SK-N-SH treated with all-trans-retinoic acid at 6 μM for 48 hours (cell line): ENCODE measurements at regions not wholly inside any gene's neighbourhood (a gene's known extent, or its start where the extent isn't known, plus 50 kb on each side); places are given as distances from the start of the nearest gene placed in this dataset.

ENCODE experiments used
- BACH2 ChIP-seq: fragments of 250-450 bp; sonication (Bioruptor Pico); IDR thresholded peaks from 2 replicates; pipeline ENCODE4 v1.9.0; 2021; ENCODE audit warnings: mild to moderate bottlenecking, borderline replicate concordance
- ESRRG ChIP-seq: fragments of 250-450 bp; sonication (Bioruptor Pico); IDR thresholded peaks from 2 replicates; pipeline ENCODE4 v1.6.1; 2021; ENCODE audit warnings: mild to moderate bottlenecking
- GLIS3 ChIP-seq: fragments of 250-450 bp; sonication (Bioruptor Pico); IDR thresholded peaks from 2 replicates; pipeline ENCODE4 v1.5.0; 2020; ENCODE audit warnings: mild to moderate bottlenecking, moderate library complexity
- OSR1 ChIP-seq: fragments of 250-450 bp; sonication (Bioruptor Pico); IDR thresholded peaks from 2 replicates; pipeline ENCODE4 v1.8.0; 2022; ENCODE audit warnings: moderate library complexity, mild to moderate bottlenecking, inconsistent platforms
- PATZ1 ChIP-seq: fragments of 250-450 bp; sonication (Bioruptor Pico); IDR thresholded peaks from 2 replicates; pipeline ENCODE4 v1.8.0; 2020; ENCODE audit warnings: mild to moderate bottlenecking, moderate library complexity, borderline replicate concordance
- RARB ChIP-seq: fragments of 250-450 bp; sonication (Bioruptor Pico); IDR thresholded peaks from 2 replicates; pipeline ENCODE4 v1.8.0; 2021; ENCODE audit warnings: mild to moderate bottlenecking, moderate library complexity
- TCF4 ChIP-seq: fragments of 250-450 bp; sonication (Bioruptor Pico); IDR thresholded peaks from 2 replicates; pipeline ENCODE4 v1.8.0; 2021; ENCODE audit warnings: mild to moderate bottlenecking, moderate library complexity, borderline replicate concordance
- TOX ChIP-seq: fragments of 250-450 bp; sonication (Bioruptor Pico); IDR thresholded peaks from 2 replicates; pipeline ENCODE4 v1.8.0; 2021; ENCODE audit warnings: mild to moderate bottlenecking, moderate library complexity, borderline replicate concordance
- ZC3H10 ChIP-seq: fragments of 250-450 bp; sonication (Bioruptor Pico); IDR thresholded peaks from 2 replicates; pipeline ENCODE4 v1.5.1; 2021; ENCODE audit warnings: mild to moderate bottlenecking, moderate library complexity
- ZFP3 ChIP-seq: fragments of 250-450 bp; sonication (Bioruptor Pico); IDR thresholded peaks from 2 replicates; pipeline ENCODE4 v1.5.0; 2020; ENCODE audit warnings: mild to moderate bottlenecking, moderate library complexity
- ZFP30 ChIP-seq: fragments of 450-650 bp; formaldehyde crosslinking; IDR thresholded peaks from 2 replicates; pipeline ENCODE4 v1.5.0; 2022; ENCODE audit warnings: mild to moderate bottlenecking, moderate library complexity
- ZNF70 ChIP-seq: fragments of 450-650 bp; formaldehyde crosslinking; IDR thresholded peaks from 2 replicates; pipeline ENCODE4 v1.5.0; 2020; ENCODE audit warnings: mild to moderate bottlenecking, moderate library complexity

GRCh38 chrX:39891781-39892180 is 206.0 kb downstream of the BCOR start:
- TF ChIP-seq ESRRG (CRISPR knock-in tag) = no peak
- TF ChIP-seq RARB (CRISPR knock-in tag) = no peak
- TF ChIP-seq PATZ1 = no peak
- TF ChIP-seq ZFP30 (CRISPR knock-in tag) = no peak
- no peak for TF ChIP-seq TCF4 (CRISPR knock-in tag)
- TF ChIP-seq ZNF70 (CRISPR knock-in tag) = no peak
- no peak for TF ChIP-seq GLIS3
- no peak for TF ChIP-seq BACH2 (CRISPR knock-in tag)
- TF ChIP-seq ZC3H10 (CRISPR knock-in tag) = no peak
- no peak for TF ChIP-seq ZFP3
- no peak for TF ChIP-seq OSR1 (CRISPR knock-in tag)
- no peak for TF ChIP-seq TOX
